ENCODE measurements at regions not wholly inside any gene's neighbourhood (a gene's known extent, or its start where the extent isn't known, plus 50 kb on each side); places are given as distances from the start of the nearest gene placed in this dataset.

DNA sequence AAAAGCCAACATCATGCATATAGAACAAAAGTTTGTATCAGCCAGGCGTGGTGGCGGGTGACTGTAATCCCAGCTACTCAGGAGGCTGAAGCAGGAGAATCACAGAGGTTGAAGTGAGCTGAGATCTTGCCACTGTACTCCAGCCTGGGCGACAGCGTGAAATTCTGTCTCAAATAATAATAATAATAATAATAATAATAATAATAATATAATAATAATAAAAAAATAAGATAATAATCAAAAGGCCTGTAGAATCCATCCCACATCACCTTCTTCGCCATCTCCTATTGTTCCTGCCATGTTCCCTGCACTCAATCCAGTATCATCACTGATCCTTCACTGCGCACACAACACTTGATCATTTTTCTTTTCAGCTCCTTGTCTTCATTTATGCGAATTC lies 619.3 kb upstream of the ADARB2 start:
- Histone ChIP-seq H3K9ac (ENCODE audit: low read length) (no peak overlapping the region), H3F3A (ENCODE audit: insufficient read depth) (no peaks in the 10 kb centered on the region), H3K4me2 (ENCODE audit: low read depth, low read length, poor library complexity, severe bottlenecking) (no peak overlapping the region), H3K36me3 (ENCODE audit: low read length) (no peaks in the 10 kb centered on the region), H3K9me2 (replicated peaks; ENCODE audit: insufficient read depth, low read length) (no peaks in the 10 kb centered on the region), H3K4me3 (ENCODE audit: insufficient read depth, low read length, poor library complexity, severe bottlenecking) (no peak overlapping the region), H3K79me2 (ENCODE audit: insufficient read depth, low read length) (no peaks in the 10 kb centered on the region), H3K27me3 (ENCODE audit: low read length) (no peaks in the 10 kb centered on the region), H2AFZ (ENCODE audit: low read depth, low read length, severe bottlenecking) (no peak overlapping the region), H3K9me3 (ENCODE audit: insufficient read depth, low read length) (no peaks in the 10 kb centered on the region), H4K20me1 (ENCODE audit: low read depth, low read length) (no peaks in the 10 kb centered on the region), H3K27ac (ENCODE audit: low read depth, low read length) (no peak overlapping the region)
- no peak for TF ChIP-seq EZH2phosphoT487 (conservative IDR thresholded peaks at IDR 0.05; ENCODE audit: low read length)
- TF ChIP-seq, protein P1, sequence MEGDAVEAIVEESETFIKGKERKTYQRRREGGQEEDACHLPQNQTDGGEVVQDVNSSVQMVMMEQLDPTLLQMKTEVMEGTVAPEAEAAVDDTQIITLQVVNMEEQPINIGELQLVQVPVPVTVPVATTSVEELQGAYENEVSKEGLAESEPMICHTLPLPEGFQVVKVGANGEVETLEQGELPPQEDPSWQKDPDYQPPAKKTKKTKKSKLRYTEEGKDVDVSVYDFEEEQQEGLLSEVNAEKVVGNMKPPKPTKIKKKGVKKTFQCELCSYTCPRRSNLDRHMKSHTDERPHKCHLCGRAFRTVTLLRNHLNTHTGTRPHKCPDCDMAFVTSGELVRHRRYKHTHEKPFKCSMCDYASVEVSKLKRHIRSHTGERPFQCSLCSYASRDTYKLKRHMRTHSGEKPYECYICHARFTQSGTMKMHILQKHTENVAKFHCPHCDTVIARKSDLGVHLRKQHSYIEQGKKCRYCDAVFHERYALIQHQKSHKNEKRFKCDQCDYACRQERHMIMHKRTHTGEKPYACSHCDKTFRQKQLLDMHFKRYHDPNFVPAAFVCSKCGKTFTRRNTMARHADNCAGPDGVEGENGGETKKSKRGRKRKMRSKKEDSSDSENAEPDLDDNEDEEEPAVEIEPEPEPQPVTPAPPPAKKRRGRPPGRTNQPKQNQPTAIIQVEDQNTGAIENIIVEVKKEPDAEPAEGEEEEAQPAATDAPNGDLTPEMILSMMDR (IDR thresholded peaks at IDR 0.05; ENCODE audit: insufficient read depth, low read length, poor library complexity, severe bottlenecking): no peak

DNA sequence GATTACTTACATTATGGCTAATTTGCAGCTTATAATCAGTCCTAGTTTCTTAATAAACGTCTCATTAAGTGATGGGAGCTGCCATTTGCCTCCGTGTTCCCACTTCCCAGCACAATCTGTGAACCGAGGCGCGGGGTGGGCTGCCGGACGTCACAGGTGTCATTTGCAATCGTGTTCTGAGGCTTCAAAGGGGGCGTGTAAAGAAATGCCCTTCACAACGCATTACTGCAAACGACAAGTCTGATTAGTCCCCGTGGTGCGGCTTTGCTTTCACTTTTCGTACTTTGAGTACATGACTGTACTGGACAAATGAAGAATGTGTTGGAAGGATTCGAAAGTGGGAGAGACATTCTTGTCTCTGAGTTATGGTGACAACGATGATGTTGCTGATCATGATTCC lies 614.2 kb upstream of the ADARB2 start:
- H3K27me3 ChIP-seq (ENCODE audit: low read length): no peaks in the 10 kb centered on the region
- no peak overlapping the region for H2AFZ ChIP-seq (ENCODE audit: low read depth, low read length, severe bottlenecking)
- no peaks in the 10 kb centered on the region for H4K20me1 ChIP-seq (ENCODE audit: low read depth, low read length)
- H3K4me2 ChIP-seq (ENCODE audit: low read depth, low read length, poor library complexity, severe bottlenecking): no peak overlapping the region
- H3F3A ChIP-seq (ENCODE audit: insufficient read depth): no peaks in the 10 kb centered on the region
- no peaks in the 10 kb centered on the region for H3K79me2 ChIP-seq (ENCODE audit: insufficient read depth, low read length)
- no peak for TF ChIP-seq EZH2phosphoT487 (conservative IDR thresholded peaks at IDR 0.05; ENCODE audit: low read length)
- TF ChIP-seq, protein P1 (IDR thresholded peaks at IDR 0.05; ENCODE audit: insufficient read depth, low read length, poor library complexity, severe bottlenecking): no peak
- H3K9me3 ChIP-seq (ENCODE audit: insufficient read depth, low read length): no peaks in the 10 kb centered on the region
- H3K36me3 ChIP-seq (ENCODE audit: low read length): no peaks in the 10 kb centered on the region
- H3K9ac ChIP-seq (ENCODE audit: low read length): no peak overlapping the region
- H3K9me2 ChIP-seq (replicated peaks; ENCODE audit: insufficient read depth, low read length): no peaks in the 10 kb centered on the region
- H3K27ac ChIP-seq (ENCODE audit: low read depth, low read length): no peak overlapping the region
- H3K4me3 ChIP-seq (ENCODE audit: insufficient read depth, low read length, poor library complexity, severe bottlenecking): no peak overlapping the region

DNA sequence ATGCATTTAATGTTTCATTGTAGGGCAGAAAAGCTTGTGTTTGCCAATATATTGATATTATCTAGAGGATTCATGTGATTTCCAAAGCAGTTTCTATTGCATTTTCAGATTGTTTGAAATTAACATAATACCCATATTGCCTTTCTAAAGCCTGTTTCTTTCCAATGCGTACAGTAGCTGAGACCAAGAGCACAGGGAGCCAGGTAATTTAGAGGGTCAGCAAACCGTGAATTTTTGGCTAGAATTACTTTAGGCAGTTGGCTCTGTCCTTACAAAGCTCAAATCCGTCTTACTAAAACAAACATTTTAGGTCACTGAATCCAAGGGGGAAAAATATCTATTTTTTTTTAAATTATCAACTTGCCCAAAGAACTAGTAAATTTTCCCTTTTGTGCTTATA lies 604.9 kb upstream of the ADARB2 start:
- no peak overlapping the region for H2AFZ ChIP-seq (ENCODE audit: low read depth, low read length, severe bottlenecking)
- no peak overlapping the region for H3K4me2 ChIP-seq (ENCODE audit: low read depth, low read length, poor library complexity, severe bottlenecking)
- no peaks in the 10 kb centered on the region for H3K79me2 ChIP-seq (ENCODE audit: insufficient read depth, low read length)
- no peak overlapping the region for H3K9ac ChIP-seq (ENCODE audit: low read length)
- H3K9me2 ChIP-seq (replicated peaks; ENCODE audit: insufficient read depth, low read length): no peaks in the 10 kb centered on the region
- H3K27me3 ChIP-seq (ENCODE audit: low read length): no peaks in the 10 kb centered on the region
- H3K27ac ChIP-seq (ENCODE audit: low read depth, low read length): no peak overlapping the region
- no peak overlapping the region for H3K4me3 ChIP-seq (ENCODE audit: insufficient read depth, low read length, poor library complexity, severe bottlenecking)
- no peaks in the 10 kb centered on the region for H4K20me1 ChIP-seq (ENCODE audit: low read depth, low read length)
- H3F3A ChIP-seq (ENCODE audit: insufficient read depth): no peaks in the 10 kb centered on the region
- no peaks in the 10 kb centered on the region for H3K9me3 ChIP-seq (ENCODE audit: insufficient read depth, low read length)
- no peaks in the 10 kb centered on the region for H3K36me3 ChIP-seq (ENCODE audit: low read length)
- TF ChIP-seq EZH2phosphoT487 (conservative IDR thresholded peaks at IDR 0.05; ENCODE audit: low read length): no peak
- TF ChIP-seq, protein P1 (IDR thresholded peaks at IDR 0.05; ENCODE audit: insufficient read depth, low read length, poor library complexity, severe bottlenecking): no peak

All from SU-DHL-6 (cell line).